HUDEP-2 (cell line): ENCODE measurements at regions not wholly inside any gene's neighbourhood (a gene's known extent, or its start where the extent isn't known, plus 50 kb on each side); places are given as distances from the start of the nearest gene placed in this dataset.

Experiments used
- DNase-seq, 76 experiments: peaks; one replicate each; lab custom pipeline; 2025; ENCODE audit not compliant: unreplicated experiment in 76 of 76; lab: John Stamatoyannopoulos, UW

GRCh38 chr6:144989319-144990107 lies 704.4 kb downstream of the UTRN start:
- DNase-seq, result no peak

GRCh38 chr6:144990784-144991183 lies 705.6 kb downstream of the UTRN start:
- no peak for DNase-seq

- no peak for DNase-seq
These were observed 708.7 kb downstream of the UTRN start for GRCh38 chr6:144993870-144994269.

GRCh38 chr6:144997996-144998395 lies 712.9 kb downstream of the UTRN start:
- no peak for DNase-seq

- no peak for DNase-seq
These were observed 714.0 kb downstream of the UTRN start for GRCh38 chr6:144999127-144999526.

GRCh38 chr6:145003145-145003544 lies 718.0 kb downstream of the UTRN start:
- DNase-seq, result no peak

GRCh38 chr6:145006914-145007313 lies 721.8 kb downstream of the UTRN start:
- DNase-seq, result no peak

- DNase-seq, result no peak
These were observed 723.6 kb downstream of the UTRN start for GRCh38 chr6:145008715-145009114.

- no peak for DNase-seq
These were observed 724.6 kb downstream of the UTRN start for GRCh38 chr6:145009711-145010110.

- no peak for DNase-seq
These were observed 723.2 kb downstream of the EPM2A start for GRCh38 chr6:145012039-145012662.

GRCh38 chr6:145015739-145016558 lies 719.4 kb downstream of the EPM2A start:
- DNase-seq, result peak in 10 of 76 experiments; percentile 12 to 63 (median 26)

GRCh38 chr6:145017051-145017450 lies 718.3 kb downstream of the EPM2A start:
- DNase-seq, result no peak

GRCh38 chr6:145017516-145017915 lies 717.8 kb downstream of the EPM2A start:
- DNase-seq, result no peak

- DNase-seq, result no peak
These were observed 717.3 kb downstream of the EPM2A start for GRCh38 chr6:145018027-145018426.

- DNase-seq, result no peak
These were observed 715.2 kb downstream of the EPM2A start for GRCh38 chr6:145020114-145020513.

- DNase-seq, result no peak
These were observed 714.8 kb downstream of the EPM2A start for GRCh38 chr6:145020543-145020942.

- DNase-seq, result no peak
These were observed 713.0 kb downstream of the EPM2A start for GRCh38 chr6:145022199-145022796.

GRCh38 chr6:145023116-145023726 lies 712.1 kb downstream of the EPM2A start:
- DNase-seq, result no peak

- no peak for DNase-seq
These were observed 709.8 kb downstream of the EPM2A start for GRCh38 chr6:145025488-145025887.

- DNase-seq, result no peak
These were observed 709.0 kb downstream of the EPM2A start for GRCh38 chr6:145026267-145026679.
